Ascending aorta (tissue), 2 donors: ENCODE measurements at regions not wholly inside any gene's neighbourhood (a gene's known extent, or its start where the extent isn't known, plus 50 kb on each side); places are given as distances from the start of the nearest gene placed in this dataset.

ENCODE experiments used
- DNase-seq, 2 donors: peaks; one replicate each; pipeline ENCODE4 v3.0.0-alpha.2; 2019; ENCODE audit warnings: low spot score in 2 of 2
- H3K27ac ChIP-seq, 2 donors: fragments of 200-600 bp; sonication (generic); one replicate each; pipeline ENCODE4 v1.5.1; 2016 to 2017; ENCODE audit warnings: mild to moderate bottlenecking in 1 of 2
- H3K27me3 ChIP-seq: fragments of 200-600 bp; sonication (generic); one replicate; pipeline ENCODE4 v1.5.1; 2017
- H3K36me3 ChIP-seq, 2 donors: fragments of 200-600 bp; sonication (generic); one replicate each; pipeline ENCODE4 v1.5.1; 2016
- H3K4me1 ChIP-seq, 2 donors: fragments of 200-600 bp; sonication (generic); one replicate each; pipeline ENCODE4 v1.5.1; 2016 to 2017; ENCODE audit warnings: mild to moderate bottlenecking in 1 of 2
- H3K4me3 ChIP-seq, 2 donors: fragments of 200-600 bp; sonication (generic); one replicate each; pipeline ENCODE4 v1.5.1; 2016 to 2017; ENCODE audit warnings: mild to moderate bottlenecking in 1 of 2
- H3K9me3 ChIP-seq, 2 donors: fragments of 200-600 bp; sonication (generic); one replicate each; pipeline ENCODE4 v1.5.1; 2016
- CTCF ChIP-seq, 3 experiments: fragments of 200-600 bp in 2 of 3; fragments of 450-650 bp in 1 of 3; sonication (generic) in 2 of 3; IDR thresholded peaks; one replicate each; pipeline ENCODE4 v1.5.1; 2016 to 2019; ENCODE audit warnings: antibody characterized with exemption in 3 of 3, mild to moderate bottlenecking in 1 of 3, moderate library complexity in 1 of 3
- intact Hi-C: fragments of 100-400 bp; cut with DNase I; formaldehyde crosslinking; loops from one replicate; pipeline ENCODE4 v1.15.1; 2023

GRCh38 chr1:177789956-177790355 lies 179.9 kb downstream of the SEC16B start:
- intact Hi-C loops = no loop called here
- Histone ChIP-seq H3K9me3 (no peaks in the 10 kb centered on the region), H3K36me3 (no peaks in the 10 kb centered on the region), H3K27ac (no peak overlapping the region), H3K4me3 (no peak overlapping the region), H3K27me3 (no peaks in the 10 kb centered on the region), H3K4me1 (no peaks in the 10 kb centered on the region)
- TF ChIP-seq CTCF (IDR thresholded peaks at IDR 0.05) = no peak
- no peak for DNase-seq

- H3K4me3 ChIP-seq = no peak overlapping the region
- no peaks in the 10 kb centered on the region for H3K36me3 ChIP-seq
- TF ChIP-seq CTCF (IDR thresholded peaks at IDR 0.05) = no peak
- intact Hi-C loops = no loop called here
- DNase-seq = no peak
- no peak overlapping the region for H3K27ac ChIP-seq
- no peaks in the 10 kb centered on the region for H3K4me1 ChIP-seq
- H3K27me3 ChIP-seq = no peaks in the 10 kb centered on the region
- no peaks in the 10 kb centered on the region for H3K9me3 ChIP-seq
These were observed 183.6 kb downstream of the SEC16B start for GRCh38 chr1:177786176-177786745.

GRCh38 chr1:177784936-177785335 lies 184.9 kb downstream of the SEC16B start:
- Histone ChIP-seq H3K9me3 (no peaks in the 10 kb centered on the region), H3K36me3 (no peaks in the 10 kb centered on the region), H3K4me1 (no peaks in the 10 kb centered on the region), H3K4me3 (no peak overlapping the region), H3K27ac (no peak overlapping the region), H3K27me3 (no peaks in the 10 kb centered on the region)
- no peak for TF ChIP-seq CTCF (IDR thresholded peaks at IDR 0.05)
- no peak for DNase-seq
- intact Hi-C loops = loop anchor here (5.0 kb wide), 1 partner anchor 888 kb away; no protein-coding TSS in a partner anchor

- Histone ChIP-seq H3K36me3 (no peaks in the 10 kb centered on the region), H3K27ac (no peak overlapping the region), H3K4me3 (no peak overlapping the region), H3K9me3 (no peaks in the 10 kb centered on the region), H3K27me3 (no peaks in the 10 kb centered on the region), H3K4me1 (no peaks in the 10 kb centered on the region)
- intact Hi-C loops = loop anchor here (5.0 kb wide), 1 partner anchor 887 kb away; no protein-coding TSS in a partner anchor
- no peak for DNase-seq
- no peak for TF ChIP-seq CTCF (IDR thresholded peaks at IDR 0.05)
These were observed 185.4 kb downstream of the SEC16B start for GRCh38 chr1:177784409-177784808.

- Histone ChIP-seq H3K4me3 (no peak overlapping the region), H3K36me3 (no peaks in the 10 kb centered on the region), H3K27me3 (no peaks in the 10 kb centered on the region), H3K27ac (no peak overlapping the region), H3K4me1 (no peaks in the 10 kb centered on the region), H3K9me3 (no peaks in the 10 kb centered on the region)
- no peak for TF ChIP-seq CTCF (IDR thresholded peaks at IDR 0.05)
- intact Hi-C loops = loop anchor here (5.0 kb wide), 1 partner anchor 886 kb away; no protein-coding TSS in a partner anchor
- DNase-seq = no peak
These were observed 186.8 kb downstream of the SEC16B start for GRCh38 chr1:177783051-177783450.
